ENCODE measurements at regions not wholly inside any gene's neighbourhood (a gene's known extent, or its start where the extent isn't known, plus 50 kb on each side); places are given as distances from the start of the nearest gene placed in this dataset.

- DNase-seq, result no peak
- no peaks in the 10 kb centered on the region for H3K4me1 ChIP-seq (ENCODE audit: insufficient read depth, low read length)
- H3K9me3 ChIP-seq (ENCODE audit: low read length), result no peaks in the 10 kb centered on the region
- H3K4me3 Mint-ChIP-seq, result no peak overlapping the region
- H3K4me1 Mint-ChIP-seq, result no peaks in the 10 kb centered on the region
- POLR2A ChIA-PET, result no interaction called here
- H3K27ac ChIP-seq (ENCODE audit: low read depth, low read length), result no peak overlapping the region
- H3K36me3 Mint-ChIP-seq, result peaks cover 0 to 3% (median 2%) of the 10 kb centered on the region in 3 donors
- CTCF ChIA-PET, result no interaction called here
- no peaks in the 10 kb centered on the region for H3K27me3 ChIP-seq (ENCODE audit: insufficient read depth, low read length, poor library complexity, severe bottlenecking)
- peaks cover 0 to 1% of the 10 kb centered on the region in 2 donors for H3K27me3 Mint-ChIP-seq
- no peaks in the 10 kb centered on the region for H3K36me3 ChIP-seq (ENCODE audit: insufficient read depth, low read length)
- no peak overlapping the region for H3K4me3 ChIP-seq (ENCODE audit: low read length)
- H3K9me3 Mint-ChIP-seq, result peaks cover 16 to 49% (median 22%) of the 10 kb centered on the region in 5 donors
- H3K27ac Mint-ChIP-seq, result no peak overlapping the region
These were observed 504.3 kb downstream of the RAB28 start for GRCh38 chr4:12979797-12980196.

GRCh38 chr4:12978310-12978709 is 505.8 kb downstream of the RAB28 start:
- Mint-ChIP-seq H3K4me1 (no peaks in the 10 kb centered on the region), H3K27me3 (peaks cover 0 to 1% of the 10 kb centered on the region in 2 donors), H3K9me3 (peaks cover 15 to 42% (median 24%) of the 10 kb centered on the region in 5 donors), H3K27ac (no peak overlapping the region), H3K4me3 (no peak overlapping the region), H3K36me3 (peaks cover 0 to 3% (median 0%) of the 10 kb centered on the region in 3 donors)
- H3K27me3 ChIP-seq (ENCODE audit: insufficient read depth, low read length, poor library complexity, severe bottlenecking), result no peaks in the 10 kb centered on the region
- H3K4me1 ChIP-seq (ENCODE audit: insufficient read depth, low read length), result no peaks in the 10 kb centered on the region
- no peak overlapping the region for H3K4me3 ChIP-seq (ENCODE audit: low read length)
- DNase-seq, result no peak
- no peaks in the 10 kb centered on the region for H3K36me3 ChIP-seq (ENCODE audit: insufficient read depth, low read length)
- ChIA-PET CTCF (interaction anchor here (1.2 kb wide), 1 partner anchor 12 kb away, joined by 3 read pairs; no protein-coding TSS in a partner anchor), POLR2A (no interaction called here)
- H3K27ac ChIP-seq (ENCODE audit: low read depth, low read length), result no peak overlapping the region
- H3K9me3 ChIP-seq (ENCODE audit: low read length), result no peaks in the 10 kb centered on the region

- H3K4me3 Mint-ChIP-seq, result no peak overlapping the region
- H3K27me3 Mint-ChIP-seq, result peaks cover 0 to 1% of the 10 kb centered on the region in 2 donors
- no peak overlapping the region for H3K4me3 ChIP-seq (ENCODE audit: low read length)
- no peaks in the 10 kb centered on the region for H3K36me3 ChIP-seq (ENCODE audit: insufficient read depth, low read length)
- peaks cover 0 to 3% (median 0%) of the 10 kb centered on the region in 3 donors for H3K36me3 Mint-ChIP-seq
- peaks cover 4 to 26% (median 16%) of the 10 kb centered on the region in 5 donors for H3K9me3 Mint-ChIP-seq
- no peaks in the 10 kb centered on the region for H3K4me1 Mint-ChIP-seq
- H3K27ac Mint-ChIP-seq, result no peak overlapping the region
- H3K4me1 ChIP-seq (ENCODE audit: insufficient read depth, low read length), result no peaks in the 10 kb centered on the region
- DNase-seq, result no peak
- H3K9me3 ChIP-seq (ENCODE audit: low read length), result no peaks in the 10 kb centered on the region
- ChIA-PET POLR2A (no interaction called here), CTCF (no interaction called here)
- H3K27ac ChIP-seq (ENCODE audit: low read depth, low read length), result no peak overlapping the region
- H3K27me3 ChIP-seq (ENCODE audit: insufficient read depth, low read length, poor library complexity, severe bottlenecking), result no peaks in the 10 kb centered on the region
These were observed 508.6 kb downstream of the RAB28 start for GRCh38 chr4:12975511-12975910.

GRCh38 chr4:12973522-12973921 is 510.6 kb downstream of the RAB28 start:
- Histone ChIP-seq H3K4me1 (ENCODE audit: insufficient read depth, low read length) (no peaks in the 10 kb centered on the region), H3K27me3 (ENCODE audit: insufficient read depth, low read length, poor library complexity, severe bottlenecking) (no peaks in the 10 kb centered on the region), H3K36me3 (ENCODE audit: insufficient read depth, low read length) (no peaks in the 10 kb centered on the region), H3K9me3 (ENCODE audit: low read length) (no peaks in the 10 kb centered on the region), H3K27ac (ENCODE audit: low read depth, low read length) (no peak overlapping the region), H3K4me3 (ENCODE audit: low read length) (no peak overlapping the region)
- Mint-ChIP-seq H3K9me3 (peaks cover 4 to 31% (median 14%) of the 10 kb centered on the region in 5 donors), H3K4me3 (no peak overlapping the region), H3K27me3 (peaks cover 0 to 4% of the 10 kb centered on the region in 2 donors), H3K36me3 (peaks cover 0 to 3% (median 1%) of the 10 kb centered on the region in 3 donors), H3K4me1 (no peaks in the 10 kb centered on the region), H3K27ac (no peak overlapping the region)
- ChIA-PET CTCF (no interaction called here), POLR2A (no interaction called here)
- no peak for DNase-seq

- Histone ChIP-seq H3K36me3 (ENCODE audit: insufficient read depth, low read length) (no peaks in the 10 kb centered on the region), H3K9me3 (ENCODE audit: low read length) (no peaks in the 10 kb centered on the region), H3K4me3 (ENCODE audit: low read length) (no peak overlapping the region), H3K27ac (ENCODE audit: low read depth, low read length) (no peak overlapping the region), H3K27me3 (ENCODE audit: insufficient read depth, low read length, poor library complexity, severe bottlenecking) (no peaks in the 10 kb centered on the region), H3K4me1 (ENCODE audit: insufficient read depth, low read length) (no peaks in the 10 kb centered on the region)
- Mint-ChIP-seq H3K9me3 (peaks cover 0 to 9% (median 5%) of the 10 kb centered on the region in 5 donors), H3K4me1 (no peaks in the 10 kb centered on the region), H3K27ac (no peak overlapping the region), H3K36me3 (peaks cover 0 to 3% (median 0%) of the 10 kb centered on the region in 3 donors), H3K27me3 (peaks cover 0 to 2% of the 10 kb centered on the region in 2 donors), H3K4me3 (no peak overlapping the region)
- CTCF ChIA-PET, result no interaction called here
- DNase-seq, result no peak
- POLR2A ChIA-PET, result no interaction called here
These were observed 515.8 kb downstream of the RAB28 start for GRCh38 chr4:12968345-12968744.

- no peak overlapping the region for H3K4me3 ChIP-seq (ENCODE audit: low read length)
- Mint-ChIP-seq H3K4me1 (no peaks in the 10 kb centered on the region), H3K36me3 (peaks cover 0 to 3% (median 0%) of the 10 kb centered on the region in 3 donors), H3K27ac (no peak overlapping the region), H3K27me3 (peaks cover 0 to 2% of the 10 kb centered on the region in 2 donors), H3K9me3 (peaks cover 0 to 7% (median 5%) of the 10 kb centered on the region in 5 donors), H3K4me3 (no peak overlapping the region)
- POLR2A ChIA-PET, result no interaction called here
- DNase-seq, result no peak
- no peaks in the 10 kb centered on the region for H3K27me3 ChIP-seq (ENCODE audit: insufficient read depth, low read length, poor library complexity, severe bottlenecking)
- no peaks in the 10 kb centered on the region for H3K9me3 ChIP-seq (ENCODE audit: low read length)
- H3K4me1 ChIP-seq (ENCODE audit: insufficient read depth, low read length), result no peaks in the 10 kb centered on the region
- no peaks in the 10 kb centered on the region for H3K36me3 ChIP-seq (ENCODE audit: insufficient read depth, low read length)
- H3K27ac ChIP-seq (ENCODE audit: low read depth, low read length), result no peak overlapping the region
- CTCF ChIA-PET, result interaction anchor here (1.2 kb wide), 1 partner anchor 12 kb away, joined by 3 read pairs; no protein-coding TSS in a partner anchor
These were observed 517.4 kb downstream of the RAB28 start for GRCh38 chr4:12966726-12967125.

GRCh38 chr4:12965334-12965733 is 518.8 kb downstream of the RAB28 start:
- Mint-ChIP-seq H3K27ac (no peak overlapping the region), H3K36me3 (peaks cover 0 to 3% (median 0%) of the 10 kb centered on the region in 3 donors), H3K4me3 (no peak overlapping the region), H3K9me3 (peaks cover 0 to 7% (median 5%) of the 10 kb centered on the region in 5 donors), H3K27me3 (peaks cover 0 to 2% of the 10 kb centered on the region in 2 donors), H3K4me1 (no peaks in the 10 kb centered on the region)
- Histone ChIP-seq H3K4me1 (ENCODE audit: insufficient read depth, low read length) (no peaks in the 10 kb centered on the region), H3K9me3 (ENCODE audit: low read length) (no peaks in the 10 kb centered on the region), H3K4me3 (ENCODE audit: low read length) (no peak overlapping the region), H3K27me3 (ENCODE audit: insufficient read depth, low read length, poor library complexity, severe bottlenecking) (no peaks in the 10 kb centered on the region), H3K27ac (ENCODE audit: low read depth, low read length) (no peak overlapping the region), H3K36me3 (ENCODE audit: insufficient read depth, low read length) (no peaks in the 10 kb centered on the region)
- ChIA-PET CTCF (no interaction called here), POLR2A (no interaction called here)
- DNase-seq, result no peak

- no peaks in the 10 kb centered on the region for H3K4me1 ChIP-seq (ENCODE audit: insufficient read depth, low read length)
- peaks cover 0 to 1% (median 0%) of the 10 kb centered on the region in 3 donors for H3K36me3 Mint-ChIP-seq
- no peak overlapping the region for H3K27ac Mint-ChIP-seq
- H3K27me3 Mint-ChIP-seq, result no peaks in the 10 kb centered on the region
- H3K36me3 ChIP-seq (ENCODE audit: insufficient read depth, low read length), result no peaks in the 10 kb centered on the region
- no peaks in the 10 kb centered on the region for H3K9me3 ChIP-seq (ENCODE audit: low read length)
- no peak overlapping the region for H3K4me3 Mint-ChIP-seq
- no peaks in the 10 kb centered on the region for H3K4me1 Mint-ChIP-seq
- H3K27me3 ChIP-seq (ENCODE audit: insufficient read depth, low read length, poor library complexity, severe bottlenecking), result no peaks in the 10 kb centered on the region
- no peak overlapping the region for H3K27ac ChIP-seq (ENCODE audit: low read depth, low read length)
- no peak for DNase-seq
- peaks cover 0 to 9% (median 4%) of the 10 kb centered on the region in 5 donors for H3K9me3 Mint-ChIP-seq
- H3K4me3 ChIP-seq (ENCODE audit: low read length), result no peak overlapping the region
- ChIA-PET CTCF (no interaction called here), POLR2A (no interaction called here)
These were observed 520.2 kb downstream of the RAB28 start for GRCh38 chr4:12963912-12964311.
